Esophagus muscularis mucosa (tissue), 3 donors: ENCODE measurements at regions not wholly inside any gene's neighbourhood (a gene's known extent, or its start where the extent isn't known, plus 50 kb on each side); places are given as distances from the start of the nearest gene placed in this dataset.

Experiments
- POLR2A ChIP-seq: fragments of 450-650 bp; IDR thresholded peaks from one replicate; pipeline ENCODE4 v1.6.1; 2017; ENCODE audit warnings: antibody characterized with exemption, moderate library complexity, mild to moderate bottlenecking, low read depth
- POLR2AphosphoS5 ChIP-seq, 2 donors: sonication (generic); formaldehyde crosslinking; IDR thresholded peaks; one replicate each; pipeline ENCODE4 v1.6.1; 2017; ENCODE audit warnings: antibody characterized with exemption in 2 of 2
- TF ChIP-seq, protein P1 (sequence below), 3 experiments: fragments of 200-600 bp in 2 of 3; fragments of 450-650 bp in 1 of 3; sonication (generic) in 2 of 3; IDR thresholded peaks; one replicate each; pipeline ENCODE4 v1.5.1; 2017 to 2019; ENCODE audit warnings: antibody characterized with exemption in 3 of 3, mild to moderate bottlenecking in 2 of 3, moderate library complexity in 1 of 3

DNA sequence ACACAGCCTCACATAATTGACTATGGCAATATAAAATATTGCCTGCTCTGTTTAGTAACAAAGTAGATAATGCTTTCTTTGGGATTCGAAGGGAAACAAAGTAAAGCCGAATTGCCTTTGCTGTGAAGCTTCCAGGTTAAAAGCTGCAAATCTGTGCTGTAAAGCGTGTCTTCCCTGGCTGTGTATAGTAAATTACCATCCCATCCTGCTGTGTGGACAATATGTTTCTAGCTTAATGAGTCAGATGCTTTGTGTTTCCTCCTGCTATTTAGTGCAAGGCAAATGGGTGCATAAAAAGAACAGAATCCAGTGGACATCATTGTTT lies 265.1 kb downstream of the SOCS6 start:
- TF ChIP-seq, protein P1, sequence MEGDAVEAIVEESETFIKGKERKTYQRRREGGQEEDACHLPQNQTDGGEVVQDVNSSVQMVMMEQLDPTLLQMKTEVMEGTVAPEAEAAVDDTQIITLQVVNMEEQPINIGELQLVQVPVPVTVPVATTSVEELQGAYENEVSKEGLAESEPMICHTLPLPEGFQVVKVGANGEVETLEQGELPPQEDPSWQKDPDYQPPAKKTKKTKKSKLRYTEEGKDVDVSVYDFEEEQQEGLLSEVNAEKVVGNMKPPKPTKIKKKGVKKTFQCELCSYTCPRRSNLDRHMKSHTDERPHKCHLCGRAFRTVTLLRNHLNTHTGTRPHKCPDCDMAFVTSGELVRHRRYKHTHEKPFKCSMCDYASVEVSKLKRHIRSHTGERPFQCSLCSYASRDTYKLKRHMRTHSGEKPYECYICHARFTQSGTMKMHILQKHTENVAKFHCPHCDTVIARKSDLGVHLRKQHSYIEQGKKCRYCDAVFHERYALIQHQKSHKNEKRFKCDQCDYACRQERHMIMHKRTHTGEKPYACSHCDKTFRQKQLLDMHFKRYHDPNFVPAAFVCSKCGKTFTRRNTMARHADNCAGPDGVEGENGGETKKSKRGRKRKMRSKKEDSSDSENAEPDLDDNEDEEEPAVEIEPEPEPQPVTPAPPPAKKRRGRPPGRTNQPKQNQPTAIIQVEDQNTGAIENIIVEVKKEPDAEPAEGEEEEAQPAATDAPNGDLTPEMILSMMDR (IDR thresholded peaks at IDR 0.05), result no peak
- no peak for TF ChIP-seq POLR2A
- TF ChIP-seq POLR2AphosphoS5 (IDR thresholded peaks at IDR 0.05), result no peak
